DND-41 (cell line): ENCODE measurements at regions not wholly inside any gene's neighbourhood (a gene's known extent, or its start where the extent isn't known, plus 50 kb on each side); places are given as distances from the start of the nearest gene placed in this dataset.

Source experiments
- ATAC-seq: fragments of 200-7000 bp; cut with Tn5 transposase; 3 replicates; pipeline ENCODE4 v1.9.1; 2021; ENCODE audit warnings: low read depth; ENCODE audit not compliant: insufficient read depth
- DNase-seq: peaks from one replicate; pipeline ENCODE4 v3.0.0-alpha.2; 2020
- H2AFZ ChIP-seq: 2 replicates; pipeline ENCODE4 v1.6.0; 2012; ENCODE audit warnings: low read depth, low read length
- H3K27ac ChIP-seq: 2 replicates; pipeline ENCODE4 v1.5.1; 2012; ENCODE audit warnings: low read length, inconsistent platforms
- H3K27me3 ChIP-seq: fragments of 200-600 bp; sonication (generic); 2 replicates; pipeline ENCODE4 v1.6.0; 2012; ENCODE audit warnings: low read length, mild to moderate bottlenecking, inconsistent platforms; ENCODE audit not compliant: insufficient read depth, poor library complexity
- H3K36me3 ChIP-seq: 2 replicates; pipeline ENCODE4 v1.5.1; 2012; ENCODE audit warnings: low read length, inconsistent platforms; ENCODE audit not compliant: insufficient read depth
- H3K4me1 ChIP-seq: 2 replicates; pipeline ENCODE4 v1.5.1; 2012; ENCODE audit warnings: mild to moderate bottlenecking, low read length; ENCODE audit not compliant: insufficient read depth
- H3K4me2 ChIP-seq: 2 replicates; pipeline ENCODE4 v1.6.0; 2012; ENCODE audit warnings: mild to moderate bottlenecking, moderate library complexity, low read length, inconsistent platforms; ENCODE audit not compliant: insufficient read depth
- H3K4me3 ChIP-seq, 2 experiments: fragments of 200-600 bp in 1 of 2; shearing (Covaris generic) in 1 of 2; 2 replicates each; pipeline ENCODE4 v1.5.1; 2012 to 2016; ENCODE audit warnings: inconsistent platforms in 2 of 2, low read length in 2 of 2, mild to moderate bottlenecking in 2 of 2, low read depth in 1 of 2, moderate library complexity in 1 of 2
- H3K79me2 ChIP-seq: 2 replicates; pipeline ENCODE4 v1.6.0; 2012; ENCODE audit warnings: low read length, inconsistent platforms; ENCODE audit not compliant: insufficient read depth
- H3K9ac ChIP-seq: 2 replicates; pipeline ENCODE4 v1.6.0; 2012; ENCODE audit warnings: low read depth, mild to moderate bottlenecking, inconsistent platforms, low read length, moderate library complexity
- H3K9me3 ChIP-seq: 2 replicates; pipeline ENCODE4 v1.5.1; 2012; ENCODE audit warnings: low read length, moderate library complexity, mild to moderate bottlenecking, inconsistent platforms; ENCODE audit not compliant: insufficient read depth, severe bottlenecking
- H4K20me1 ChIP-seq: 2 replicates; pipeline ENCODE4 v1.6.0; 2012; ENCODE audit warnings: low read length; ENCODE audit not compliant: insufficient read depth
- CTCF ChIP-seq: IDR thresholded peaks from 2 replicates; pipeline ENCODE4 v1.5.1; 2012; ENCODE audit warnings: borderline replicate concordance, low read length, moderate library complexity, mild to moderate bottlenecking; ENCODE audit not compliant: poor library complexity, severe bottlenecking; ENCODE audit errors: extremely low read depth
- EZH2 ChIP-seq: IDR thresholded peaks from 3 replicates; pipeline ENCODE4 v1.6.1; 2012; ENCODE audit warnings: borderline replicate concordance, low read depth, mild to moderate bottlenecking, moderate library complexity, low read length, inconsistent platforms; ENCODE audit not compliant: severe bottlenecking

- Histone ChIP-seq H3K4me1 (no peaks in the 10 kb centered on the region), H3K4me2 (no peak overlapping the region), H3K4me3 (no peak overlapping the region), H3K79me2 (no peaks in the 10 kb centered on the region), H3K9me3 (no peaks in the 10 kb centered on the region), H3K9ac (no peak overlapping the region), H4K20me1 (no peaks in the 10 kb centered on the region), H3K27me3 (no peaks in the 10 kb centered on the region), H2AFZ (no peak overlapping the region), H3K27ac (no peak overlapping the region), H3K36me3 (no peaks in the 10 kb centered on the region)
- TF ChIP-seq CTCF (no peak), EZH2 (no peak)
- no peak for DNase-seq
- ATAC-seq = no peak
Measured at GRCh38 chr18:67358947-67359346, 157.6 kb downstream of the DSEL start.

- no peak for TF ChIP-seq CTCF
- no peak for TF ChIP-seq EZH2
Measured at GRCh38 chr18:67354692-67355091, 161.8 kb downstream of the DSEL start.

GRCh38 chr18:67354091-67354490 lies 162.4 kb downstream of the DSEL start:
- Histone ChIP-seq H4K20me1 (no peaks in the 10 kb centered on the region), H3K4me3 (no peak overlapping the region), H3K4me1 (no peaks in the 10 kb centered on the region), H3K27me3 (no peaks in the 10 kb centered on the region), H3K79me2 (no peaks in the 10 kb centered on the region), H3K9me3 (no peaks in the 10 kb centered on the region), H3K4me2 (no peak overlapping the region), H3K36me3 (no peaks in the 10 kb centered on the region), H3K9ac (no peak overlapping the region), H2AFZ (no peak overlapping the region), H3K27ac (no peak overlapping the region)
- no peak for ATAC-seq
- DNase-seq = no peak
- TF ChIP-seq EZH2 (no peak), CTCF (no peak)

More at GRCh38 chr18:67354692-67355091, 161.8 kb downstream of the DSEL start:
- Histone ChIP-seq H3K27me3 (no peaks in the 10 kb centered on the region), H3K4me1 (no peaks in the 10 kb centered on the region), H3K9me3 (no peaks in the 10 kb centered on the region), H3K9ac (no peak overlapping the region), H3K79me2 (no peaks in the 10 kb centered on the region), H3K27ac (no peak overlapping the region), H2AFZ (no peak overlapping the region), H4K20me1 (no peaks in the 10 kb centered on the region), H3K4me3 (no peak overlapping the region), H3K4me2 (no peak overlapping the region), H3K36me3 (no peaks in the 10 kb centered on the region)
- ATAC-seq (no peak), DNase-seq (no peak)

GRCh38 chr18:67347438-67347837 lies 169.1 kb downstream of the DSEL start:
- no peak for TF ChIP-seq EZH2
- TF ChIP-seq CTCF = no peak
- Histone ChIP-seq H3K27ac (no peak overlapping the region), H3K4me1 (no peaks in the 10 kb centered on the region), H3K27me3 (no peaks in the 10 kb centered on the region), H3K79me2 (no peaks in the 10 kb centered on the region), H3K36me3 (no peaks in the 10 kb centered on the region), H2AFZ (no peak overlapping the region), H3K4me2 (no peak overlapping the region), H3K9ac (no peak overlapping the region), H3K4me3 (no peak overlapping the region), H4K20me1 (no peaks in the 10 kb centered on the region), H3K9me3 (no peaks in the 10 kb centered on the region)
- DNase-seq (no peak), ATAC-seq (no peak)
